Endothelial cell (in vitro differentiated cells): ENCODE measurements at regions not wholly inside any gene's neighbourhood (a gene's known extent, or its start where the extent isn't known, plus 50 kb on each side); places are given as distances from the start of the nearest gene placed in this dataset.

Source experiments
- DNase-seq: peaks from one replicate; pipeline ENCODE4 v3.0.0; 2021; ENCODE audit warnings: low spot score
- H3K27ac Mint-ChIP-seq: one replicate; pipeline ENCODE4 v1.8.0; 2021; ENCODE audit warnings: mixed read lengths, inconsistent platforms; ENCODE audit not compliant: unreplicated experiment
- H3K27me3 Mint-ChIP-seq: one replicate; pipeline ENCODE4 v1.8.0; 2021; ENCODE audit warnings: mild to moderate bottlenecking, moderate library complexity, mixed read lengths, inconsistent platforms; ENCODE audit not compliant: unreplicated experiment
- H3K36me3 Mint-ChIP-seq: one replicate; pipeline ENCODE4 v1.8.0; 2021; ENCODE audit warnings: mild to moderate bottlenecking, low read depth, mixed read lengths, inconsistent platforms; ENCODE audit not compliant: unreplicated experiment
- H3K4me1 Mint-ChIP-seq: one replicate; pipeline ENCODE4 v1.8.0; 2021; ENCODE audit warnings: mild to moderate bottlenecking, mixed read lengths, inconsistent platforms; ENCODE audit not compliant: unreplicated experiment
- H3K4me3 Mint-ChIP-seq: one replicate; pipeline ENCODE4 v1.8.0; 2021; ENCODE audit warnings: mild to moderate bottlenecking, mixed read lengths, inconsistent platforms; ENCODE audit not compliant: unreplicated experiment
- H3K9me3 Mint-ChIP-seq: one replicate; pipeline ENCODE4 v1.8.0; 2021; ENCODE audit warnings: mixed read lengths, inconsistent platforms; ENCODE audit not compliant: unreplicated experiment
- TF ChIP-seq, protein P1 (sequence below): fragments of 200-600 bp; sonication (generic); IDR thresholded peaks from one replicate; pipeline ENCODE4 v1.5.0; 2021; ENCODE audit warnings: antibody characterized with exemption; ENCODE audit not compliant: unreplicated experiment

DNA sequence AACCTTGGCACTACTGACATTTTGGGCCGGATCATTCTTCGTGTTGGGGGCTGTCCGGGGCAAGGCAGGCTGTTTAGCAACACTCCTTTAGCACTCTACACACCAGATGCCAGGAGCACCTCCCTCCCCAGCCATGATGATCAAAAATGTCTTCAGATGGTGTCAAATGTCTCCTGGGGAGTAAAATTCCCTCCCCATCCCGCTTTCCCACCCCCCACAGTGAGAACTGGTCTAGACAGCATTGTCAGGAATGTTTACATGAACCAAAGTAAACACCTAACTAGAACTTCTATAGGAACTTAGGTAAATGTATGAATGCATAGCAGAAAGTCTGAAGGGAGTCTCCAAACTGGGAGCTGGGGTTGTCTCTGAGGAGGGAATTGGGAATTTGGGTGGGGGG lies 70.0 kb upstream of the TOP1 start:
- H3K4me3 Mint-ChIP-seq = no peak overlapping the region
- peaks cover 2% of the 10 kb centered on the region for H3K4me1 Mint-ChIP-seq
- no peak overlapping the region for H3K27ac Mint-ChIP-seq
- no peak for DNase-seq
- TF ChIP-seq, protein P1, sequence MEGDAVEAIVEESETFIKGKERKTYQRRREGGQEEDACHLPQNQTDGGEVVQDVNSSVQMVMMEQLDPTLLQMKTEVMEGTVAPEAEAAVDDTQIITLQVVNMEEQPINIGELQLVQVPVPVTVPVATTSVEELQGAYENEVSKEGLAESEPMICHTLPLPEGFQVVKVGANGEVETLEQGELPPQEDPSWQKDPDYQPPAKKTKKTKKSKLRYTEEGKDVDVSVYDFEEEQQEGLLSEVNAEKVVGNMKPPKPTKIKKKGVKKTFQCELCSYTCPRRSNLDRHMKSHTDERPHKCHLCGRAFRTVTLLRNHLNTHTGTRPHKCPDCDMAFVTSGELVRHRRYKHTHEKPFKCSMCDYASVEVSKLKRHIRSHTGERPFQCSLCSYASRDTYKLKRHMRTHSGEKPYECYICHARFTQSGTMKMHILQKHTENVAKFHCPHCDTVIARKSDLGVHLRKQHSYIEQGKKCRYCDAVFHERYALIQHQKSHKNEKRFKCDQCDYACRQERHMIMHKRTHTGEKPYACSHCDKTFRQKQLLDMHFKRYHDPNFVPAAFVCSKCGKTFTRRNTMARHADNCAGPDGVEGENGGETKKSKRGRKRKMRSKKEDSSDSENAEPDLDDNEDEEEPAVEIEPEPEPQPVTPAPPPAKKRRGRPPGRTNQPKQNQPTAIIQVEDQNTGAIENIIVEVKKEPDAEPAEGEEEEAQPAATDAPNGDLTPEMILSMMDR = no peak
- no peaks in the 10 kb centered on the region for H3K36me3 Mint-ChIP-seq
- peaks cover 6% of the 10 kb centered on the region for H3K27me3 Mint-ChIP-seq
- peaks cover 4% of the 10 kb centered on the region for H3K9me3 Mint-ChIP-seq

DNA sequence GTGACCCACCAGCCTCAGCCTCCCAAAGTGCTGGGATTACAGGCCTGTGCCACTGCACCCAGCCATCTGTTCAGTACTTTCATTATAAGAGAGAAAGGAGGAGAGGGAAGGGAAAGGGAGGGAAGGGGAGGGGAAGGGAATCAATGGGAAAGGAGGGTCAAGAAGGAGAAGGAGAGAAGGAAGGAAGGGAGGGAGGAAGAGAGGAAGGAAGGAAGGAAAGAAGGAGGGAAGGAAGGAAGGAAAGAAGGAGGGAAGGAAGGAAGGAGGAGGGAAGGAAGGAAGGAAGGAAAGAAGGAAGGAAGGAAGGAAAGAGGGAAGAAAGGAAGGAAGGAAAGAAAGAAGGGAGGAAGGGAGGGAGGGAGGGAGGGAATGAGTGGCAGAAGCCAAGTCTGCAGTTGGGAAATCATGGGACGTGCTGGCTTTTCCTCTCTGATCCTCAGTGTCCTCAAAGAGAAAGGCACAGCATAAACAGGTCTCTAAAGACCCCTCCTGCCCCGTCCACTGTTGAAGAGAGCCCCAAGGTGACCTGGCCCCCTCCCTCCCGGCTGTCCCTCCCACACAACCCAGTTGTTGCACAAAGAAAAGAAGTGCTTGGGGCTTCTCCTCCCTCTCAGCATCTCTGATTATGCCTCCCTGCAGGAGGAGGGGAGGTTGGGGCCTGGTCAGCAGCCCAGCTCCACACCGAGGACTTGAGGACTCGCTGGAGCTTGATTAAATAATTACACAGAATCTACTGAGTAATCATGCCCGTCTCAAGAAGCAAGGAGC lies 69.1 kb upstream of the TOP1 start:
- H3K9me3 Mint-ChIP-seq = no peaks in the 10 kb centered on the region
- no peak overlapping the region for H3K27ac Mint-ChIP-seq
- peaks cover 2% of the 10 kb centered on the region for H3K4me1 Mint-ChIP-seq
- TF ChIP-seq, protein P1 = no peak
- DNase-seq = no peak
- peaks cover 6% of the 10 kb centered on the region for H3K27me3 Mint-ChIP-seq
- no peaks in the 10 kb centered on the region for H3K36me3 Mint-ChIP-seq
- H3K4me3 Mint-ChIP-seq = no peak overlapping the region

DNA sequence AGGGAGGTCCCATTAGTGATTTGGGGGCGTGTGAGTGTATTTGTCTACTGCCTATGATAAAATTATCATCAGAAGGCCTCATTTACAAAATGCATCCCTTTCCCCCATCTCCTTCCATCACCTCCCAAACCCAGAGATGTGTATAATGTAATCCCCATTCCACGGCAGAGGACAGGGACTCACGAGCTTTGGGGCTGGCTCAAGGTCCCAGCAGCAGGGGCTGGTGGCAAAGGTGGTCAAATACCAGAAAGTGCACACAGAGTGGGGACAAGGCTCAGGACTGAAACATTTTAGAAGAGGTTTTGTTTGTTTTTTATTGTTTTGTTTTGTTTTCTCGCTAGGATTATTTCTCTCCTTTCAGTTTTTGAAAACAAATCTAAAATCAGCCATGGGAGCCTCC lies 68.5 kb upstream of the TOP1 start:
- Mint-ChIP-seq H3K9me3 (no peaks in the 10 kb centered on the region), H3K36me3 (no peaks in the 10 kb centered on the region), H3K4me1 (peaks cover 2% of the 10 kb centered on the region), H3K4me3 (no peak overlapping the region), H3K27ac (no peak overlapping the region), H3K27me3 (peaks cover 5% of the 10 kb centered on the region)
- no peak for DNase-seq
- TF ChIP-seq, protein P1 = no peak

DNA sequence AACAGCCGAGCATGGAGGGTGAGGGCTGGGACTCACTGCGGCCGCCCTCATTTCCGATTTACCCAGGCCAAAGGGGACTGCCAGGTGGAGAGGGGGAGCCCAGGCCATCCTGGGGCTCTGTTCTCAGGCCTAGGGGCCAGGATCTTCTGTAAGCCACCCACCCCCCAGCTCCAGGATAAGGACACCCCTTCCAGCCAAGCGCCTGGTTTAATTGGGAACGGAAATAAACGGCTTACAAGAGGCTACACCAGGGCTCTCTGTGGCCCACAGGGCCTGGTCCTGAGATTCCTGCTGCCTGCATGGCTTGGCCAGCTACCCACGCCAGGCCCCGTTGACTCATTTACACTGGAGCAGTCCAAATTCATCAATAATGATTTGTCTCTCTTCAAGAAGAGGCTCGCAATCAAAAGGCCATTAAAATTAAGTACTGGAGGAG lies 68.1 kb upstream of the TOP1 start:
- Mint-ChIP-seq H3K27me3 (peaks cover 5% of the 10 kb centered on the region), H3K36me3 (no peaks in the 10 kb centered on the region), H3K4me1 (peaks cover 2% of the 10 kb centered on the region), H3K9me3 (no peaks in the 10 kb centered on the region), H3K27ac (no peak overlapping the region), H3K4me3 (no peak overlapping the region)
- TF ChIP-seq, protein P1 = no peak
- no peak for DNase-seq

DNA sequence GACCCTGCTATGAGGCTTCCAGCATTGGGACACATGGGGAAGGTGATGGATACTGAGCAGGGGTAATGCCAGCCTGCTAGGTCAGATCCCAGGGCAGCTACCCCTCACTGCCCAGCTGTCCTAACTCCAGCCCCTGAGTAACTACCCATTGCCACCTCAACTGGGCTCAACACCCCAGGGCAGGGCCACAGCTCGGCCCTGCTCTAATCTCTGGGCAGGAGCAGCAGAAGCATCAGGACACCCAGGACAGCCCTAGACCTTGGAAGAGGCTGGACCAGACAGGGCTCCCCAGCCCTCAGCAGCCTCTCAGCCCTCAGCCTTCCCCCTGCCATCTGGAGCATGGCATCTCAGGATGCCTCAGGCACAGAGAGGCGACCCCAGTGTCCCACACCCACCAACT lies 67.4 kb upstream of the TOP1 start:
- DNase-seq = no peak
- TF ChIP-seq, protein P1 = no peak
- Mint-ChIP-seq H3K9me3 (no peaks in the 10 kb centered on the region), H3K27ac (no peak overlapping the region), H3K27me3 (peaks cover 5% of the 10 kb centered on the region), H3K36me3 (no peaks in the 10 kb centered on the region), H3K4me3 (no peak overlapping the region), H3K4me1 (peaks cover 2% of the 10 kb centered on the region)
